ENCODE measurements at regions not wholly inside any gene's neighbourhood (a gene's known extent, or its start where the extent isn't known, plus 50 kb on each side); places are given as distances from the start of the nearest gene placed in this dataset.
A peak's percentile ranks its signal among the peaks of the same experiment; 100 is the strongest.

DNA sequence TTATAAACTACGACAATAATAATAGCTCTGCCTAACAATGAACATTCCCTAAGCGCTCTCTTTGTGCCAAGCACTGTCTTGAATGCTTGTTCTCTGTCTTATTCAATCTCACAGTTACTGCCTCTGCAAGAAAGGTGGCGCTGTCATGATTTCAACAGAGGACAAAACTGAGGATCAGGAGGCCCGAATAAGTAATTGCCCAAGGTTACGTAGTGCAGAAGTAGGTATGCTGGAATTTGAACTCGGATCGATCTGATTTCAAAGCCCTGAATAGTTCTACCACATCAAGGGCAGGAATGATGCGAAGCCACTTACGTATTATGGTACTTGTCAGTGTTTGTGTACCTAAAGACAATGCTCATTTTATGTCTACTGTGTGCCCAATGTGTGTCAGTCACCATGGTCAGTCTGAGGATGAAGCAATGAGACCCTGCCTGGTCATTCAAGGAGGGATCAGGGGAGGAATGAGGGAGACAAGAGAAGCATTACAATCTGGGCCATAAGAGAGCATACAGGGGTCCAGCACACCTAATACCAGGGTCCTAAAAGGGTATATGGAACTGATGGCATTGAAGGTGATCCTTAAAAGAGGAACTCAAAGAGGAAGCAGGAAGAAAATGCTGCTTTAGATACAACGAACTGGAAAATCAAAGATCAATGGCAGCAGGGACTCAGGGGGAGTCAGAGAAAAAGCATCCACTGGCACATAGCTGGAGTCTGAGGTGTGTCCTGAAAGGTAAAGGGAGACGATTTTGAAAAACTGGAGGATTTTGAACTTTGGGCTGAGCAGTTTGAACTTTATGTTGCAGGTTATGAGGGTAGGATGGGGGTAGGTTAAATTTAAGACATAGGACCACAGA, 389.2 kb downstream of the PLPP3 start:
- no peaks in the 10 kb centered on the region for H4K20me1 ChIP-seq (ENCODE audit: insufficient read depth, low read length)
- FAIRE-seq, result peak; percentile 93
- intact Hi-C loops (cut with micrococcal nuclease; ENCODE audit: unreplicated experiment), result loop anchor here (1.0 to 2.0 kb wide), 4 partner anchors 142 to 389 kb away; partner anchors contain the start of gene PLPP3
- H3K9me3 ChIP-seq (ENCODE audit: low read length), result no peaks in the 10 kb centered on the region
- peak overlapping the region; percentile 52 to 65 (median 58); a peak in 5 of 6 replicates for H3K4me3 ChIP-seq (replicated peaks in 1 of 3; ENCODE audit: insufficient read depth in 1 of 3, low read depth in 2 of 3, low read length in 3 of 3)
- in situ Hi-C loops (cut with HindIII; ENCODE audit: extremely low pct_ligation_motif_present, low pct_unique_long_range_greater_than_20kb), result loop anchor here (5.0 to 10.0 kb wide), 2 partner anchors 315 to 392 kb away; no protein-coding TSS in a partner anchor
- H3K27me3 ChIP-seq (ENCODE audit: control insufficient read depth in 1 of 2, insufficient read depth in 2 of 2, low read length in 2 of 2), result no peaks in the 10 kb centered on the region
- CTCF ChIA-PET (ENCODE audit: low intra/inter-chr PET ratio, low total read pairs), result interaction anchor here (1.2 kb wide), 1 partner anchor 390 kb away, joined by 5 read pairs; the partner anchor contains the start of gene PLPP3
- H3K4me2 ChIP-seq (ENCODE audit: low read depth, low read length), result peak overlapping the region; percentile 76
- WGBS (ENCODE audit: low lambda C conversion rate), result 1% methylated on average over 11 of the region's 11 CpGs
- H3K4me1 ChIP-seq (ENCODE audit: insufficient read depth, low read length), result peaks cover 47% of the 10 kb centered on the region
- ATAC-seq, result peak; percentile 94
- peaks cover 12% of the 10 kb centered on the region for H3K79me2 ChIP-seq (ENCODE audit: insufficient read depth, low read length)
- POLR2A ChIA-PET, result interaction anchor here (0.9 to 2.7 kb wide), 21 partner anchors 13 to 761 kb away, joined by 3 to 13 read pairs (median 5); partner anchors contain the start of gene PLPP3
- peak overlapping the region; percentile 20 for H2AFZ ChIP-seq (ENCODE audit: low read length)
- DNase-seq (ENCODE audit: low spot score), result peak; percentile 99
- H3K36me3 ChIP-seq (replicated peaks in 1 of 2; ENCODE audit: control insufficient read depth in 1 of 2, insufficient read depth in 2 of 2, low read length in 2 of 2), result no peaks in the 10 kb centered on the region
- BruUV-seq (replicated peaks), result TSS peak; percentile 91
- peak overlapping the region; percentile 91 for H3K27ac ChIP-seq (ENCODE audit: extremely low read length, insufficient read depth, low read length)
- H3K9ac ChIP-seq (ENCODE audit: insufficient read depth, low read depth, low read length), result peak overlapping the region; percentile 89
- TF ChIP-seq ZNF17 (CRISPR knock-in tag; IDR thresholded peaks at IDR 0.05), result no peak
- TF ChIP-seq, protein P1, sequence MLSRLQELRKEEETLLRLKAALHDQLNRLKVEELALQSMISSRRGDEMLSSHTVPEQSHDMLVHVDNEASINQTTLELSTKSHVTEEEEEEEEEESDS (CRISPR knock-in tag; IDR thresholded peaks at IDR 0.05; ENCODE audit: borderline replicate concordance), result no peak
- TF ChIP-seq ZNF747 (CRISPR knock-in tag; IDR thresholded peaks at IDR 0.05; ENCODE audit: borderline replicate concordance), result no peak
- TF ChIP-seq, protein P2, sequence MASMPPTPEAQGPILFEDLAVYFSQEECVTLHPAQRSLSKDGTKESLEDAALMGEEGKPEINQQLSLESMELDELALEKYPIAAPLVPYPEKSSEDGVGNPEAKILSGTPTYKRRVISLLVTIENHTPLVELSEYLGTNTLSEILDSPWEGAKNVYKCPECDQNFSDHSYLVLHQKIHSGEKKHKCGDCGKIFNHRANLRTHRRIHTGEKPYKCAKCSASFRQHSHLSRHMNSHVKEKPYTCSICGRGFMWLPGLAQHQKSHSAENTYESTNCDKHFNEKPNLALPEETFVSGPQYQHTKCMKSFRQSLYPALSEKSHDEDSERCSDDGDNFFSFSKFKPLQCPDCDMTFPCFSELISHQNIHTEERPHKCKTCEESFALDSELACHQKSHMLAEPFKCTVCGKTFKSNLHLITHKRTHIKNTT (CRISPR knock-in tag; IDR thresholded peaks at IDR 0.05), result no peak
- peak; percentile 77; the same call in 1 of the 2 replicates for TF ChIP-seq MIER2 (CRISPR knock-in tag; IDR thresholded peaks at IDR 0.05)
- TF ChIP-seq, protein P3, sequence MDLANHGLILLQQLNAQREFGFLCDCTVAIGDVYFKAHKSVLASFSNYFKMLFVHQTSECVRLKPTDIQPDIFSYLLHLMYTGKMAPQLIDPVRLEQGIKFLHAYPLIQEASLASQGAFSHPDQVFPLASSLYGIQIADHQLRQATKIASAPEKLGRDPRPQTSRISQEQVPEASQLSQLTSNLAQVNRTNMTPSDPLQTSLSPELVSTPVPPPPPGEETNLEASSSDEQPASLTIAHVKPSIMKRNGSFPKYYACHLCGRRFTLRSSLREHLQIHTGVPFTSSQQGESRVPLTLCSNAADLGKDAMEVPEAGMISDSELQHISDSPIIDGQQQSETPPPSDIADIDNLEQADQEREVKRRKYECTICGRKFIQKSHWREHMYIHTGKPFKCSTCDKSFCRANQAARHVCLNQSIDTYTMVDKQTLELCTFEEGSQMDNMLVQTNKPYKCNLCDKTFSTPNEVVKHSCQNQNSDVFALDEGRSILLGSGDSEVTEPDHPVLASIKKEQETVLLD (CRISPR knock-in tag; IDR thresholded peaks at IDR 0.05; ENCODE audit: low read depth), result no peak
- no peak for TF ChIP-seq ZNF431 (CRISPR knock-in tag; IDR thresholded peaks at IDR 0.05; ENCODE audit: borderline replicate concordance, low read depth)
- TF ChIP-seq ZNF562 (CRISPR knock-in tag; IDR thresholded peaks at IDR 0.05; ENCODE audit: borderline replicate concordance), result no peak
- TF ChIP-seq MEIS1 (CRISPR knock-in tag; IDR thresholded peaks at IDR 0.05; ENCODE audit: borderline replicate concordance), result peak; percentile 77; the same call in 1 of the 2 replicates
- TF ChIP-seq, protein P4, sequence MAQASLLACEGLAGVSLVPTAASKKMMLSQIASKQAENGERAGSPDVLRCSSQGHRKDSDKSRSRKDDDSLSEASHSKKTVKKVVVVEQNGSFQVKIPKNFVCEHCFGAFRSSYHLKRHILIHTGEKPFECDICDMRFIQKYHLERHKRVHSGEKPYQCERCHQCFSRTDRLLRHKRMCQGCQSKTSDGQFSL (CRISPR knock-in tag; IDR thresholded peaks at IDR 0.05), result no peak
- peak; percentile 74 for TF ChIP-seq JUND (CRISPR knock-in tag; IDR thresholded peaks at IDR 0.05)
- TF ChIP-seq, protein P5, sequence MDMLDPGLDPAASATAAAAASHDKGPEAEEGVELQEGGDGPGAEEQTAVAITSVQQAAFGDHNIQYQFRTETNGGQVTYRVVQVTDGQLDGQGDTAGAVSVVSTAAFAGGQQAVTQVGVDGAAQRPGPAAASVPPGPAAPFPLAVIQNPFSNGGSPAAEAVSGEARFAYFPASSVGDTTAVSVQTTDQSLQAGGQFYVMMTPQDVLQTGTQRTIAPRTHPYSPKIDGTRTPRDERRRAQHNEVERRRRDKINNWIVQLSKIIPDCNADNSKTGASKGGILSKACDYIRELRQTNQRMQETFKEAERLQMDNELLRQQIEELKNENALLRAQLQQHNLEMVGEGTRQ (IDR thresholded peaks at IDR 0.05; ENCODE audit: low read depth, low read length), result no peak
- TF ChIP-seq, protein P5 (CRISPR knock-in tag; IDR thresholded peaks at IDR 0.05; ENCODE audit: borderline replicate concordance), result no peak
- TF ChIP-seq HOXA5 (CRISPR knock-in tag; IDR thresholded peaks at IDR 0.05), result 0 out of 2 replicates have a peak, but pooled peaks have one; percentile 39
- TF ChIP-seq PHF5A (CRISPR knock-in tag; IDR thresholded peaks at IDR 0.05; ENCODE audit: low read depth, unreplicated experiment), result peak; percentile 62
- no peak for TF ChIP-seq ZNF570 (CRISPR knock-in tag; IDR thresholded peaks at IDR 0.05; ENCODE audit: borderline replicate concordance)
- TF ChIP-seq GFI1 (CRISPR knock-in tag; IDR thresholded peaks at IDR 0.05; ENCODE audit: borderline replicate concordance), result no peak
- no peak for TF ChIP-seq ZNF446 (CRISPR knock-in tag; IDR thresholded peaks at IDR 0.05)
